ENCODE measurements at regions not wholly inside any gene's neighbourhood (a gene's known extent, or its start where the extent isn't known, plus 50 kb on each side); places are given as distances from the start of the nearest gene placed in this dataset.

GRCh38 chr1:58996341-58997059 is 212.7 kb upstream of the JUN start:
- no peak for TF ChIP-seq CTCF (IDR thresholded peaks at IDR 0.05; ENCODE audit: low read depth, low read length)
- no peak for TF ChIP-seq POLR2A (IDR thresholded peaks at IDR 0.05; ENCODE audit: extremely low read depth, insufficient read length)
- no peak for TF ChIP-seq MAX (IDR thresholded peaks at IDR 0.05; ENCODE audit: low read depth, low read length)
- TF ChIP-seq MYC (IDR thresholded peaks at IDR 0.05; ENCODE audit: low read depth, low read length), result no peak

Data from NB4 (cell line).